NCI-H345 treated with DMSO at 0.1 percent for 48 hours (cell line): ENCODE measurements at regions not wholly inside any gene's neighbourhood (a gene's known extent, or its start where the extent isn't known, plus 50 kb on each side); places are given as distances from the start of the nearest gene placed in this dataset.
"Not testable (repeated sequence)": the region's sequence is repeated elsewhere in the genome, so short reads cannot be mapped to it uniquely, and the experiment has no call there.

Experiments
- DNase-seq: peaks from one replicate; lab custom pipeline; 2025; ENCODE audit not compliant: unreplicated experiment; lab: John Stamatoyannopoulos, UW

DNA sequence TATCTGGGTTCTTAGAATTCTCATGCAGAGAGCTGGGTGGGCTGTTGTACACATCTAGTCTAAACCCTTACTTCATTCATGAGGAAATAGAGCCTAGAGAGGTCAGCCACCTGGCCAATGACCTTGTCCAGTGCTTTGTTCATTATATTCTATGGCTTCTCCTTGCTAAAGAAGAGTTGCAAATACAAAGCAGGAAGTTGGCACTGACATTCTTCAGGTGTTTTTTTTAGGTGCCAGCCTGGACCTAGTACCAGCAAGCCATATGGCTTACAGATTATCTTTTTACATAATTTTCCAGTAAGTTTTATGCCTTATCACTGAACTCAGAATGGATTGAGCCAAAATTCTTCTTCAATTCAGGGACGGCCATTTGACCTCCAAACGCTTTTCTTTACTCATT is 54.7 kb upstream of the PGM2 start:
- no peak for DNase-seq

GRCh38 chr4:37770016-37770415 is 56.5 kb upstream of the PGM2 start:
- no peak for DNase-seq

DNA sequence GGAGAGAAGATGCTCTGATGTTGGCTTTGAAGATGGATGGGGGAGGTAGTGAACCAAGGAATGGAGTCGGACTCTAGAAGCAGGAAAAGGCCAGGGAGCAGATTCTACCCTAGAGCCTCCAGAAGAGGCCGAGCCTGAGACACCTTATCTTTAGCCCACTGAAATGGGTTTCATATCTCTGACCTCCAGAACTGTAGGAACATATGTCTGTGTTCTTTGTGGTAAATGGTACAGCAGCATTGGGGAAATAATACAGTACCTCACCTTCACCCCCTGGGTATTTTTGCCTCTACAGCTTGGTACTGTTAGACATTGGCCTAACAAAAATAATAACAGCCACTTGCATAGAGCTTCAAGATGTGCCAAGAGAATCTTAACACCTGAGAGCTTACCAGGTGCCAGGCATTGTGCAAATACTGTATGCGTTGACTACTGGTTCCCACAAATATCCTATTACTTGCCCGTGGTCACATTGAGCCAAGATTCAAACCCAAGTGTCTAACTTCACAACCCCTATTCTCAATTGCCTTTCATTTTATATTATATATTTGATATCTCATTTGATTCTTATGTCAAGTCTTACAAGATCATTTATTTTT is 57.0 kb upstream of the PGM2 start:
- no peak for DNase-seq

DNA sequence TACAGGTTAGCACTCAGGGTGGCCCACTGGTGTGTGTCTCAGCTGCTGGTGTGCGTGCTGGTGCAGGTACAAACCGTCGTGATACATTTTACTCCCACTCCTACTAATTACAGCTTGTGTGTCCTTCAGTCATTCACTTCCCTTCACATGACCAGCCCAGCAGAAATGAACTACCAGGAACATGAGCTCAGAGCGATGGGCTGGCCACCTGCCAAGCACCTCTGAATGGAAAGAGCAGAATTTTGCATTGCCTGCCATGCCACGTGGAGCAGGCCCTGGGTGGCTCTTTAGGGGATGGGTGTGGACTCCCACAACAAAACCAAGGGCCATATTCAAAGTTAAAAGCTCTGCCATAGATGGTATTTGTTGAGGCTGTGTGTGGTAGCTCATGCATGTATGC is 58.9 kb upstream of the PGM2 start:
- peak; percentile 50 for DNase-seq

DNA sequence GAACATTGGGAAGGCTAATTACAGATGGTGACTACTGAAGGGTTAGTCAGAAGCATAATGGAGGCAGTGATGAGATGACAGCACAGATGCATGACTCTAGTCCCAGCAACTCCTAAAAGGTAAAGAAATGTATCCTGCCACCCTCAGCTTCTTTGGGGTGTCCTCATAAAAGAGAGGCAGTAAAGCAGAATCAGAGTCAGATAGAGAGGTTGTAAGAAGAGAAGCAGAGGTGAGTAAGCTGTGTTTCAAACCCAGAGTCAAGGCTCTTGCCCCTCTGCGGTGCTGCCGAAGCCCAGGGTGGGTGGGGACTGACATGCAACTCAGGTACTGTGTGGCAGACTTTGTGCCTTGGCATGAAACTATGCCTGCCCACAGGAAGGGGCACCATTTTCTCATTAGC is 59.5 kb upstream of the PGM2 start:
- no peak for DNase-seq

DNA sequence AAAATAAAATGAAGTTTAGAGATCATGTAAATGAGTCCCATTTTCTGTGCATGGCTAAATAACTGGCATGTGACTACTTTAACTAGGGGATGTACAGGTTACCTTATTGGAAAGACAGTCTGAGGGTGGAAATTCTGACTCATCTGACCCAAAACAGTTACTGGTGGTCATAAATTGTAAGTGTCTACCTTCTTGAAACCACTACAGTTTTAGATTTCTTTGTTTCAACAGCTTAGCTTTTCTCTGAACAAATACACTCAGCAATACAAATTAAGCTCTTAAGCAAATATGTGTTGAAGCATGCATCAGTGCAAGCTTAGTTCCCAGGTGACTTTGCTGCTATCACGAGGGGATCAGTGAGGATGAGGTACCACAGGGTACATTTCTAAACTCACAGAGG is 60.7 kb upstream of the PGM2 start:
- DNase-seq = peak; percentile 23

DNA sequence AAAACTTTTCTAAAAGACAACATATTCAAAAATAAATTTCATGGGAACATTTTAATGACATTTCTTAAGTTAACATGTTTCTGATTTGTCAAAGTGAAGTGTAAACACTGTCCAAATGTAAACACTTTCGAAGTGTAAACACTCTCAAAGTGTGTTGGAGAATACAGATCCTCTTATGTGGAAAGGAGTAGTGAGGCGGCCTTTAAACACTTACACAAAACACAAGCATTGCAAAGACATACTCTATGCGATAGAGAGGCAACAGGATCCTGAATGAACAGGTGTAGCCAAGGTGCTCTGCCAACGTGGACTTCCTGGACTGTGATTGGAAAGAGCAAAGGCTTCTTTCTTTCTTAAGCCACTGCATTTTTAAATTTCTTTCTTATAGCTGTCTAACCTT is 62.7 kb upstream of the PGM2 start:
- DNase-seq = no peak

DNA sequence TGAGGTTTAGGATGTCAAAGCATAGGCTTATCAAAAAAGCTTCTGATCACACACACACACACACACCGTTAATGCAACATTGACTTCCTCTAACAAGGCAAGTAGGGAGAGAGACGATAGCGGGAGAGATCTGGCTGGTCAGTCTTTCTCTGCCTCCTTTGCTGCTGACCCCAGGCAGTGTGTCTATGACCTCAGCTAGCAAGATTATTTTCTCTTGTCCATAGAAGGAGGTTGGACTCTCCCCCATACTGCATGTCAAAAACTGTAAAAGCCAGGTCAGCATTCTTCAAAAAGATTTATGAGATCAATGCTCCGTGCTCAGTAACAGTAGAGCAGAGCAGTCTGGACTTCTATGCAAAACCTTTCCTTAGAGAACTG is 63.5 kb upstream of the PGM2 start:
- DNase-seq = no peak

DNA sequence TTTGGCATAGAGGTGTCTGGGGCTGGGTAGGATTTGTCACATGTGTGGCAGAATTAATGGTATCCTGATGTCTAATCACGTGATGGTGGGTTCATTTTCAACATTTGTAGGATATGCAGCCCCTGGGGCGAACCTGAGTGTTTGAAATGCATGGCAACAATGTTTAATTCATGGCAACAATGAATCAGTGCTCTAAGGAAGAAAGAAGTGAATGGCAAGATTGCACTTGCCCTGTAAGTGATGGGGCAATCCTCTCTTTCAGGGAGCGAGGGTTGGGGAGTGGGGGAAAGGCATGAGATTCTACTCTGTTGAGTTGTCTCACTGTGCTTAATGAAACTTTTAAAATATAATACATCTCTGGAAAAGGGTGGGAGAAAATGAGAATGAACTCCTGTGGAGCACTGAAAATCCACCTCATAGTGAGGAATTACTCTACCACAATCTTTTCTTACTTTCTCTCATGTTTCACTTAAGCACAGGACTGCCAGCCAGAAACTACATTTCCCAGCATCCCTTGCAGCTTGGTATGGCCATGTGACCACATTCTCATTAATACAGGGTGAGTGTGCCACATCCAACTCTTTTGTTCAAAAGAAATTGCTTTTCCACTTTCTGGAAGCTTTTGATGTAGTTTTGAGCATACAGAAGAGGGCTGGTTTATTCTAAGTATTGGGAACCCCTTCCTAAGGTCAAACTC is 64.0 kb upstream of the PGM2 start:
- DNase-seq = no peak

DNA sequence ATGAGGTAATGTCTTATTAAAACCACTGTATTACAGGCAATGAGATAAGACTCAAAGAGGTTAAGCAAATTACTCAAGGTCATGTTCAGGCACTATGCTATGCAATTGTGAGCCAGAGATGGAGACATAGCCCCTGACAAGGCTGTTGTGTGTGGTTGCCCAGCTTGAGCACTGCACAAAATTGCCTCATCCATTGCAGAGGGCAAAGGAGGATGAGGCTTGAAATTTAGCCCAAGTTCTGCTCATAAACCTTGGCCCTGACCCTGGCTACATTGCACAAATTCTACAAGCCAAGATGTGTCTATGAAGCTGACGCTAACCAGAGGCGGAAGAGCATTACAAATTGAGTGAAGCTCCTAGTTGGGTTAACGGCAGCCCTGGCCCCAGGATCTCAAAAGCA is 65.6 kb upstream of the PGM2 start:
- no peak for DNase-seq

DNA sequence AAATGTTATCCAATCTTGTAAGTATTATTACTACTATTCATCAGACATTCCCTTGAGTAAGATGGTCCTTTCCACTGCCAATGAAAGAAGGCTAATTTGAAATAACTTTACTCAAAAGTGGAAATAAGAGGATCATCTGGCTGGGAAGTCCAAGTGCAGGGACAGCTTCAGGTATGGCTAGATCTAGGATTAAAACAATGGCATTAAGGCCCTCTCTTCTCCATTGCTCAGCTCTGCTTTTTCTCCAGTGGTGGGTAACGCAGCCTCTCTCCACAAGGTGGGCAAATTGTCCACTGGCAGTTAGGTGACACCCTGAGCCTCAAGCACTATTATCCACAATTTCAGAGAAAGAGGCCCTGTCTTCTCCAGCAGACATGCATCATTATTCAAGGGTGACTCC is 66.7 kb upstream of the PGM2 start:
- DNase-seq = no peak

DNA sequence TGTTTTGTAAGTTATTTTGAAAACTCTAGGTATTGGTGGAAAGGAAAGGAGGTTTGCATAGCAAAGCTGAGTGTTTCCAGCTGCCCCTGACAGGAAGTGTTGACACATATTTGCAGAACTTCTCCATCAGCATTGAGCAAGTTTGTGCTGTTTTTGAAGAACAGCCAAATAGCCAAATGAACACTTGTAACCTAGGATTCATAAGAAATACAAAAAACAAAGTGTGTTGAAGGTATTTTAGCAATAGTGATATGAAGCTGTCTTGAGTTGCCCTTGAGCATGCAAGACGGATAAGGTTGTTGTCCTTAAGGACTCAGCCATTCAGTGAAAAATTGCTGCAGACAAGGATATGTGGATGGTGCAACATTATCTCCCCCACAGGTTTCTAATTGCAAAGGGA is 68.3 kb upstream of the PGM2 start:
- no peak for DNase-seq

- no peak for DNase-seq
Measured at GRCh38 chr4:37757761-37758160, 68.7 kb upstream of the PGM2 start.

- no peak for DNase-seq
Measured at GRCh38 chr4:37757121-37757520, 69.4 kb upstream of the PGM2 start.

DNA sequence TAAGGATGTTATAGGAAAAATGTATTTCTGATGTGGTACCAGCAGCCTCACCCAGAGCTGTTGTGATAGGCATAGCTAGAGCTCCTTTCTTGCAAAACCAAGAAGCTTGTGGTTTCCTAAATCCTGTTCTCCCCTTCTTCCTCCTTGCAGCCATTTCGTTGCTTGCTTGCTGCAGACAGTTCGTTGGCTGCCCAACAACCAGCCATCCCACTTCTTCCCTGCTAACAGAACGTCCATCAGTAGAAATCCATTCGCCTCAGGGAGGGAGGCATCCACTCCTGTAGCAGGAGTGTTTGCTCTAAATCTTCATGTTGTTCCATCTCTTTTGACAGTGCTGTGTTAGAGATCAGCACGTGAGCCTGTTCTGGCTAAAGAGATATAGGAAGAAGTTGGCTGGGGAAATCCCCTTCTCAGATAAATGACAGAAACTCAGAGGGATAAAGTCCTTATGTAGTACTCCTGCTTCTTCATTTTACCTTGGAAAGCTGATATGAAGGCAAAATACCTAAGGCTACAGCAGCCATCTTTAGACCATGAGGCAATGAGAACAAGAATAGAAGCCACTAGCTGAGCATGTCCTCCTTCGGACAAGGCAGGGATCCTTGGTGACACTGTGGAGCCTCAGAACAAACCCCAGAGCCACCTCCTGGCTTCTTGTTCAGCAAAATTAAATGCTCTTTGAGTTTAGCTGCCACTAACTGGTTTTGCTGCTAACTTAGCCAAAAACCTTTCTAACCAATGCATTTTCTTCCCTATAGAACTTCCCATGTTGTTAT is 68.4 kb upstream of the RELL1 start:
- DNase-seq = no peak

DNA sequence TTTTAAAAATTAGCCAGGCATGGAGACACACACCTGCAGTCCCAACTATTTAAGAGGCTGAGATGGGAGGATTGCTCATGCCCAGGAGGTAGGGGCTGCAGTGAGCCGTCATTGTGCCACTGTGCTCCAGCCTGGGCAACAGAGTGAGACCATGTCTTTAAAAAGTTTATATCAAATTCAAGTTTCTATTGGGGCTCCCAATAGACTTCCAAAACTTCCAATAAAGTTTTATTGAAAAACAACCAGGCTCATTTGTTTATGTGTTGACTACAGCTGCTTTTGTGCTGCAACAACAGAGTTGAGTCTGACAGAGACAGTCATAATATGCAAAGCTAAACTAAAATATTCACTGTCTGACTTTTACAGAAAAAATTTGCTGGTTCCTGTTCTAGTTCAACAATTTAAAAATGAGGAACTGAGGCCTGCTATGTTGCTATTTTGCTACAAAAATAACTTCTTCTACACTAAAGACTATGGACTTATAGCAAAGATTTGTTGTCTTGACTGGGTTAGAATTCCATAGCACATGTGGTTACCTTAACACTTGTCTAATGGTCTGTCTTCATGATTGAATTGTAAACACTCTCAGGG is 63.3 kb upstream of the RELL1 start:
- no peak for DNase-seq

DNA sequence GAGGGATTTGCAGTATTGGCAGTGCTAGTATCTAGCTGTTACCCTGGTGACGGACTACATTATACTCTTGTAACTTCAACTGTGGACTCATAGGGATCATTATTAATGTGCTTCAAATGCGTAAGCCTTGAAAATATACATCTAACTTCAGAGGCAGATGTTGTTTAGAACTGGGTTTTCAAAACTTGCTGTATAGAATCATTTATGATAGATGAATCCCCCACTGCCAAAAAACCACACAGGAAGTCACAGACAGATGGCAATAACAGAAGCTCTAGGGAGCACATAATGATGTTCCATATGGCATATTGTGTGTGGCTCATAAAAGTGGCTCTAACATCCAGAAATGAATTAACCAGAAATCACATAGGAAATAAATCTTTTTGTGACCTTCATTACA is 62.3 kb upstream of the RELL1 start:
- no peak for DNase-seq

DNA sequence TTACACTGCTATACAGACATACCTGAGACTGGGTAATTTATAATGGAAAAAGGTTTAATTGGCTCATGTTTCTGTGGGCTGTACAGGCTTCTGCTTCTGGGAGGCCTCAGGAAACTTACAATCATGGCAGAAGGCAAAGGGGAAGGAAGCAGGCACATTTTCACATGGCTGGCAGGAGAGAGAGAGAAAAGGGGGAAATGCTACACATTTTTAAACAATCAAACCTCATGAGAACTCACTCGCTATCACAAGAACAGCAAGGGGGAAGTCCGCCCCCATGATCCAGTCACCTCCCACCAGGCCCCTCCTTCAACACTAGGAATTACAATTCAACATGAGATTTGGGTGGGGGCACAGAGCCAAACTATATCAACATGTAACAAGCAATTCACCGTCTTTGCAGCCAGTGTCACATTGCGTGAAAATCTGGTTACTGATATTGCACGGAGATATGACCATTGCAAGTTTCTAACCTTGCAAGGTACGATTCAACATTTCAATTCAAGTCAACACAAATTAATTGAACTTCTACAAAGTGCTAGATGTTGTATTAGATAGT is 61.7 kb upstream of the RELL1 start:
- no peak for DNase-seq

DNA sequence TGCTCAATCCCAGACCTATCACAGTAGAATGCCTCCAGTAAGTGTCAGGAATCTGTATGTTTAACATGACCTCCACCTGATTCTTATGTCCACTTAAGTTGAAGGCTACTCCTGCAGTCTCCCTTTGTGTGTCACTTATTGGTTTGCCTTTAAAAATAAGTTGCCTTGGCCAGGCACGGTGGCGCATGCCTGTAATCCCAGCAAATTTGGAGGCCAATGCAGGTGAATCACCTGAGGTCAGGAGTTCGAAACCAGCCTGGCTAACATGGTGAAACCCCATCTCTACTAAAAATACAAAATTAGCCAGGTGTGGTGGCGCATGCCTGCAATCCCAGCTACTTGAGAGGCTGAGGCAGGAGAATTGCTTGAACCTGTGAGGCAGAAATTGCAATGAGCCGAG is 60.7 kb upstream of the RELL1 start:
- DNase-seq = not testable (repeated sequence)

DNA sequence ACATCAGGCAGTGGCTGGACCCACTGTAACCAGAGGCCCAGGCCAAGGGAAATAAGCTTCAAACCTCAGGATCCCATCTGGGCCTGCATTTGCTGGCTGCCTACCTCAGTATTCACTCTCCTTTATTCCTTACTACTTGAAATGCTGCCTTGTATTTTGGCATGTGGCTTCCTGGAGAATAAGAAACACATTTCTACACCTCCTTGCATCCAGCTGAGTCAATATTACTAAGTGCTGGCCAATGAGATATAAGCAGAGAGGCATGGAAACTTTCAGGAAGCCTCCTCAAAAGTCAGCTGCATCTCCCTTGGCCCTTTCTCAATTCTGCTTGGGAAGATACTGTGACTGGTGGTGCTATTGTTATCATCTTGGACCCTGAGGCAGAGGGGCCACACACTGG is 59.8 kb upstream of the RELL1 start:
- DNase-seq = no peak

GRCh38 chr4:37742149-37742548 is 56.0 kb upstream of the RELL1 start:
- no peak for DNase-seq

- DNase-seq = no peak
Measured at GRCh38 chr4:37741564-37741963, 55.4 kb upstream of the RELL1 start.
